ENCODE measurements at regions not wholly inside any gene's neighbourhood (a gene's known extent, or its start where the extent isn't known, plus 50 kb on each side); places are given as distances from the start of the nearest gene placed in this dataset.

DNA sequence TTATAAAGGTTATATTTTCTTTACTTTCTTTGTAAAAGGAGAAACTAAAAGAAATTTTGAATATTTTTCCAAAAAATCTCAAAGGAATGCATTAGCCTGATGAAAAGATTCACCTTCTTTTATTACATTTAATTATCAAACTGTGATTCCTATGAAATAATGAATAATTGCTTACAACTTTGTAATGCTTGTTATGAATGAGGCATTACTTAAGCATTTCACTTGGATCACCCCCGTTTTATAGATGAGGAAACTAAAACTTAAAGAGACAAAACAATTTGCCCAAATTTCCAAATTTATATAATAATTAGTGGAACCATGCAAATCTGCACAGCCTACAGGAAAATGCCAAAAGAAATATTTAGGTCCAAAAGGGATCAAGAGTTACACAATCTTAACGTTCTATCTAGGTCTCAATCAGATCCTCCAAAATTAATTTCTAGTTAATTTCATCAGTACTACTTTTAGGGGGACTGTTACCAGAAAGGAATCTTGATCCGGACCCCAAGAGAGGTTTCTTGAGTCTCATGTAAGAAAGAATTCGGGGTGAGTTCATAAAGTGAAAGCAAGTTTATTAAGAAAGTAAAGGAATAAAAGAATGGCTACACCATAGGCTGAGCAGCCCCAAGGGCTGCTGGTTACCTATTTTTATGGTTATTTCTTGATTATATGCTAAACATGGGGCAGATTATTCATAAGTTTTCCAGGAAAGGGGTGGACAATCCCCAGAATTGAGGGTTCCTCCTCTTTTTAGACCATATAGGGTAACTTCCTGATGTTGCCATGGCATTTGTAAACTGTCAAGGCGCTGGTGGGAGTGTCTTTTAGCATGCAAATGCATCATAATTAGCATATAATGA is 288.0 kb downstream of the ADGB start:
- DNase-seq (ENCODE audit: low read depth, low spot score): no peak

DNA sequence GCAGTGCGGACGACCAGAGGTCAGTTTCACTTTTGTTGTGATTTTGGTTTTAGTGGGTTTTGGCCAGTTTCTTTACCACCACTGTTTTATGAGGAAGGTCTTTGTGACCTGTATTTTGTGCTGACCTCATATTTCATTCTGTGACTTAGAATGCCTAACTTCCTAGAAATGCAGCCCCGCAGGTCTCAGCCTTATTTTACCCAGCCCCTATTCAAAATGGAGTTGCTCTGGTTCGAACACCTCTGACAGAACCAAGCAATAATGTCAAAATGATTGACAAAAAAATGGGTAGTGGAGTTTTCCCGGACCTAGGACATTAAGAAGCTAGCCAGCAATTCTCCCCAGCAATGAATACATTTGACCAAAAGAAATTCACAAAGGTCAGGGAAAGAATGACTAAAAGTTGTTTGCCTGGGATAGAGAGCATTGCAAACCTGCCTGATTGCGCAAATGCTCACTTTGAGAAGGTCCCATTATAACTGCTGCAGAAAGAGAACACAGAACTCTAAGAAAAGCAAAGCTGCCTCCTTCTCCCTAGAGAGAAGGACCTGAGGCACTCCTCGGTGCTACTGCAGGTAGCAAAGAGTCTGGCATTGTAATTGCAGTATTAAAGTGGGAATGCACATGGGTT is 288.8 kb downstream of the ADGB start:
- DNase-seq (ENCODE audit: low read depth, low spot score): no peak

DNA sequence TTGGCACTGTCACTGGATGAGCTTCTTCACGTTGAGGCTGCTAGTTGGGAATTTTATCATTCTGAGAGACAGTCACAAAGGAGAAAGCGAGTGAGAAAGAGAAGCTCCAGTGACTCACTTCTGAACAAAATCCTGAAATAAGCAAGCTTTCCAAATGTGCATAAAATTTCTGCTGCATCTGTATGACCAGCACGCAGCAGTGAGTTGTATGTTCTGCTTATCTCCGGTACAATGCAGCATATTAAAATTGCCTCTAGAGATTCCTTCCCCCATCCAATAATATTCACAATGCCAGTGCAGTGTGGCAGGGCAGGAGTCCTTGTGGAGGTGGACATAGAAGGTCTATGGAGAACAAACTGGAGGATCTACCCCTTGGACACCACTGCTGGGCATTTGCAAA is 290.5 kb downstream of the ADGB start:
- no peak for DNase-seq (ENCODE audit: low read depth, low spot score)

DNA sequence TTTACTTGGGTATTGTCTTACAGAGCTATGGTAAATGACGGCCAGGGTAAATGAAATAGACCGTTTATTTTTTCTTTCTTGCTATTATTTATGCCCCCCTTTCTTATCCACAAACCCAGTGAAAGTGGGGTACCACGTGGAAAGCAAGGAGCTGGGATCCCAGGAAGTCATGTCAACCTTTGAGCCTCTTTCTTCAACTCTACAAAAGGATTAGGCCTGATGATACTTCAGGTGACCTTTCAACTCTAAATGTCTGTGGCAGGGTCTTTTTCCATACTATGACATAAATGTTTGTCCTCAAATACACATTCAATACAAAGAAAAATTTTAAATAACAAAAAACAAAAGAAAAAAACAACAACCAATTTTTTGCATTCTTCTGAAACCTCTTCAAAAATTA is 291.4 kb downstream of the ADGB start:
- no peak for DNase-seq (ENCODE audit: low read depth, low spot score)

DNA sequence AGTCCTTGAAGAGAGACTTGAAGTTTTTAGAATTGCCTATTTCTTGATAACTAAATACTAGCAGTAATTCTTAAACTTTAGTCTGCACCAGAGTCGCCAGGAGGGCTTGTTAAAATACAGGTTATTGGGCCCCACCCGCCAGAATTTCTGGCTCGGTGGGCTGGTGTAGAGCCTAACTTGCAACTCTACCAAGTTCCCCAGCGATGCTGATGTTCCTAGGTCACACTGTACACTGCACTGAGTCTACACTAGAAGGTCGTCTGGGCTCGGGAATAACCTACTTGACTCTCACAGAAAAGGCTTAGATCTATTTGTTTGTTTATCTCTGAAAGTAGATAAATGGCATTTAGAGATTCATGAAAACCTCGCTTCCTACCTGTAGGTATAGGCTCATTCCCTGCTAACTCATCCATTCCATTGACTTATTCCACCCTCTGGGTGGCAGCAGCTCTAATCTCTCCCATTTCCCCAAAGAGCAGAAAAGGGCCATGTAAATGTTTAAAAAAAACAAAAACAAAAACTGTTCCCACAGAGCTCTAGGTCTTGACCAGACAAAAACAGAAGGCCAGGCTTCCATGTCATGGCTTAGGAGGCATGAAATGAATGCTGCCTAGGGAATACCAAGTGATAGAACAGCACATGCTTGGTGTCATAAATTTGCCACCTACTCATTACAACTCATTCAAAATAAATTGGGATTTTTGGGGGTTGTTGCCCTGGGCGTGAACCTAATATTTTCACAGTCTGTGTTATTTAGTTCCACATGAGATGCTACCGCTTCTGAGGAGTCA is 292.1 kb downstream of the ADGB start:
- DNase-seq (ENCODE audit: low read depth, low spot score): no peak

DNA sequence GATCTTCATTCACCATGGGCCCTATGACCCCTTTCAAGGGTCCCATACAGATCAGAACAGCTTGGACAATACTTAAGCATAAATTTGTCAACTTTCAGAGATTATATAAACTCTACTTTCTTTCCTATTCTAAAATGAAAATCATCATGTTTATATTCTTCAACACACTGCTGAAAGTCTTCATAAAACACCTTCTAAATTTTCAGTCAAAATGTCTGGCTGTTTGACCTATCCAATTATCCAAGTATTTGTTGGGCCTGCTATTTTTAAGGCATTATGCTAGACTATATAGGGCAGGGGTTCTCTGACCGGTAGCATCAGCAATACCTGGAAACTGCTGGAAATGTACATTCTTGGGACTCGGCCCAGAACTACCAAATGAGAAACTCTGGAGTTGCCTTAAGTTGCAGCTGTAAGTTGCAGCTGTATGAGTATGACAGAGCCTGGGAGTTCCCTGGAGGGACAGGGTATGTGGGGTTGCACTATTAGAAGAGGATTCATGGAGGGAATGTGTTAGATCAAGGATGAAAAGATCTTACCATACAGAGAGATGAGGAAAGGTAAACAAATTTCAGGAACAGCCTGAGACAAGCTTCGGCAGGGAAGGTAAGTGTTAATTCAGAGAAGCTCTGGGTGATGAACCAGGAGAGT is 293.0 kb downstream of the ADGB start:
- DNase-seq (ENCODE audit: low read depth, low spot score): no peak

DNA sequence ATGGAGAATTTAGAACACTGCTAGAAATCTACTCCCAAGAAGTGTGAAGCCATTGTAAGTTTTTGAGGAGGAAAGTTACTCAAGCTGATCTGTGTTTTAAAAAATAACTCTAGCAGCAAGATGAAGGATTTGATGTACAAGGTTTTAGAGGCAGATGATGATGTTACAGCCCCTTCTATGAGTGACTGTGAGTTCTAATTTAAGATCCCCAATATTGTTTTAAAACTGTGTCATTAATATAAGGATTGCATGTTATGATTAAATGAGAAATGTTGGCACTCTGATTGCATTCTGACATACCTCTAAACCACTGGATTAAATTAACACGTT is 293.5 kb downstream of the ADGB start:
- no peak for DNase-seq (ENCODE audit: low read depth, low spot score)

DNA sequence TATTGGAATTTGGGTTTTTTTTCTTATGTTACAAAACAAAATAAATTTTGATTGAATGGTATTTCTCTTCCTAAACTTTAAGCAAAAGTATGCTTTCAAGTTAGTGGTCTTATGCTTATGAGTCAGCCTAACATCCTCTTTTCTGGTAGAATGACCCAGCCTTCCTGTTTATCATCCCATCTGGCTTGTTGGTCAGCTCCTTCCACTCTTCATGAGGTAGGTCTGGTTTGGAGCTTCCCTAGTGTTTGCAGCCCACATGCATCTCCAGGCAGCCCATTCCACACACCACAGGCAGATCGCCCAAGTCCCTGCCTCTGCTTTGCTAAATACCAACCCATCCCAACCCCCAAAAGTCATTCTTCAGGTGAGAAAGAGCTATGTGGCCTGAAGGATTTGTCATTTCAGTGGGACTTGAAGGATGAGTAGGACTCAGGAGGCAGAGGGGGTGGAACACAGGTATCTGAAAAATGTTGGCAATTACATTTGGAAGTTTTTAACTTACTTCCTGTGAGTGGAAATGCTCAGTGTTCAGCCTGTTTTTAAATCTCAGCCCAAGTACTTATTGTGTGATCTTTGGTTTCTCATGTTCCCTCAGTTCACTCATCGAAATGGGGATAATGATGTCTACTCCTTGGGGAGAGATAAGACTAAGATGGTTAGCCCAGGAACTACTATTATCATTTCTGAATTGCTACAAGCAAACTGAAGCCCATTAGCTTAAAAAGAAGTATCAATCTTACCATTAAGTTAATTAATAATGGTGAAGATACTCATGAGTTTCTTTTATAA is 294.0 kb downstream of the ADGB start:
- no peak for DNase-seq (ENCODE audit: low read depth, low spot score)

DNA sequence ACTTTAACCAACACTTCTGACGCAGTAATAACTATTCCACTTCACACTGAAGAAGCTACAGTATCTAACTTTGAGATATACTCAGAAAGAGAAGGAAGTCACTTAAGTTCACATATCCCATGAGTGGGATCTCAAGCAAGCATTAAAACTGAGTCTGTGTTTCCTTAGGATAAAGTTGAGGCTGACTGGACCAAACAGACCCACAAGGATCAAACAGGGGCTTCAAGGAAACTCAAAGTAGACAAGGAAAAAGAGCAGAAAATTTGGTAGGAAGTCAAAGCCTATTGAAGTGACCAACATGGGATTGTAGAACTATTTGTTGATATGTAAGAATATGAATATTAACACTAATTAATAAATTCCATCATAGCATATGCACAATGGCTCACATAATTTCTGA is 294.9 kb downstream of the ADGB start:
- DNase-seq (ENCODE audit: low read depth, low spot score): no peak

DNA sequence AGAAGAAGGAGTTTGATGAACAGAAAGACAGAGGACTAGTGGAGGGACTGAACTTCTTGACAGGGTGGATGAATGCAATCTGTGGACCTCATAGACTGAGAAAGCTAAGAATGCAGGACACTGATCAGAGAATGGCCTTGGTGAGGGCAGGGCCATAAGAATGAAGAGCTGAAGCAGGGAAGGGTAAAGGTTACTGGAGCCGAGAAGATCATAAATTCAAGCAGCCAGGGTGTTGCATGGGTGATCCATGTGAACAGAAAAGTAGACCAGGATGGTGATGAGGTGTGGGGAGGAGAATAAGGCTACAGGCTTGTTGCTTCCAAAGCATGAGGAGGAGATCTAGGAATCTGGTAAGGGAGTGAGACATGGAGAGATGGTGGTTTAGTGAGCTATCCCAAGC is 295.9 kb downstream of the ADGB start:
- no peak for DNase-seq (ENCODE audit: low read depth, low spot score)

DNA sequence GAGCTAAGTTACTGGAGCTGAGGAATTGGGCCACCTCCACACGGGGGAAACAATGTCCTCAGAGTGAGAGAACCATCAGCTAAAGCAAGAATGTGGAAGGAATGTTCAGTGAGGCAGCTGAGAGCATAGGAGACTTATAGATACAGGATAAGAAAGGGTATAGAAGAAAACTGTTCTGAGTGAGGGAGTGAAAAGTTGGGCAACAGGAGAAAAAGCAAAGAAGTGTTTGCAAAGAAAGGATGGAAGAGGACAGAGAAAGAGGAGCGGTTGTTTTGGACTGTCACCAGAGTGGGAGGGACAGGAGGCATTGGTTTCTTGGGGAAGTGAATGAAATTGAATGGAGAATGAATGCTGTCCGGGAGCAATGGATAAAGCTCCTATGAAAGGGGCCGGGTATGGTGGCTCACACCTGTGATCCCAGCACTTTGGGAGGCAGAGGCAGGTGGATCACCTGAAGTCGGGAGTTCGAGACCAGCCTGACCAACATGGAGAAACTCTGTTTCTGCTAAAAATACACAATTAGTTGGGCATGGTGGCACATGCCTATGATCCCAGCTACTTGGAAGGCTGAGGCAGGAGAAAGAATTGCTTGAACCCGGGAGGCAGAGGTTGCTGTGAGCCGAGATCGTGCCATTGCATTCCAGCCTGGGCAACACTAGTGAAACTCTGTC is 296.5 kb downstream of the ADGB start:
- no peak for DNase-seq (ENCODE audit: low read depth, low spot score)

DNA sequence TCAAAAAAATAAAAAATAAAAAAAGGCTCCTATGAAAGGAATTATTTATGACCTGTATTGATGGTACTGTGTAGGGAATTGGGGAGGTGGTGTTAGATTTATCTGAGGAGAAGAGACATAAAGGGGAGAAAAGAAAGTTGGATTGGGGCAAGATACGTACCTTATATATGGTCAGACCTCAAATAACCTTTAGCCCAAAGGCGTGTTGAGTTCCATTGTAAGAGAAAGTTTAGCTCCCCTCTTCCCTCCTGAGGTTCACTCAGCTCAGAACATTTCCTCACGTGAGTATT is 296.9 kb downstream of the ADGB start:
- DNase-seq (ENCODE audit: low read depth, low spot score): no peak

DNA sequence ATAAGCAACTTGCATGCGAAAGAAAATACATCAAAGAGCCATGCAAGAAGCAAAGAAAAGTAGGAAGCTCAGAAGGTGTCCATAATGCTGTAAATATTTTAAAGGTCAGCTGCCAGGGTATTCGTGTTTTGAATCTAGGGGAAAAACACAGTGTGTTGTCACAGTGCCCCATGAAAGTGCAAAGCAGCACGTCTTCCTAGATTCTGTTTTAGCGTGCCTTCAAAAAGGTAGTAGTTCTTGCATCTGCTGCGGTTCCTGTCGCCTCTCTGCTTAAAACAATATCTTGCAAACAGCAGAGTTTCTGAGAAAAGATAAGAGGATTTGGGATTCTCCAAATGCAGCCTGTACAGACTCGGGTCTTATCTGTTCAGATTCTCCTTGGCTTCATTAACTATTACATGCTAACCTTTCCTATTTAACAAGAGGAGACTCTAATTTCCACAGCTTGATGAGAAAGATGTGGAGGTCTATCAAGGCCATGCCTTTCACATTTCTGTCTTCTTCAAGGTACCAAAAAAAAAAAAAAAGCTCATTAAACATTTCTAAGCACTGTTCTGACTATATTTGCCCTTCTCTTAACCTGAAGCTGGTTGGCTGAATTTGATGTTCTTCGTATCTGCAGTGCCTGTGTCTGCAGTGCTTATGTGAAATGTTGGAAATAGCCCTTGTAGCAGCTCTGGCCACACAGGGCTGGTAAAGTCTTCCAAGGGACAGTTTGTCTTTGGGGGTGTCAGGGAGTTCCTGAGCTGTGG is 297.5 kb downstream of the ADGB start:
- no peak for DNase-seq (ENCODE audit: low read depth, low spot score)

DNA sequence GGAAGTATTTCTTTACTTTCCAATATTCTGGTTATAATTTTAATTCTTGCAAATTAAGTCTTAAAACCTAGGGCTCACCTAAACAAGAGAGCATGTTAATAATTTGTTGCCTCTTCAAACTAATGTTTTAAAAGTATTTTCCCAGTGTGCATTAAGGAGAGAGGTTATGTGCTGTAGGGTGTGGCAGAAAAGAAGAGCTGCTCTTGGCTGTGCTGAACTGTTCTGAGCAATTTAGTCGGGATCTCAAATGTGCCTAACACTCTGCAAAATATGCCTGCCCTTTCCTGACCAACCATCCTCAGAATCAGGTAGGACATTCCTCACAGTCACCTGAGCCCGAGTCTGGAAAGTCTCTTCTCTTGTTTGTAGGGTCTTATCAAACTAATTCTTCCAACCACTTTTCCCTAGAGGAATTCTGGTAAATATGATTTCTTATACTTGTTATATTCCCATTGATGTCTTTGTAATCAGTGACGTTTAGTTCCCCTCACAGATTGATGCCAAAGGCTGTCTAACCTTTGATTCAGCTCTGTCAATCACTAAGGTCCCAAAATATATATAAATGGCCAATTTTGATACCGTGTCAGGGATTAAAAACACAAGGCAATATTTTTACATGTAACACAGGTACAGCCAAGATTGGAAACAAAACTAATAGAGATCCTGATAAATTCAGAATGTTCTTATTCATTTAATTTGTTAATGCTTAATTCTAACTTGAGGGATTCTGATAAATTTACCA is 298.4 kb downstream of the ADGB start:
- no peak for DNase-seq (ENCODE audit: low read depth, low spot score)

DNA sequence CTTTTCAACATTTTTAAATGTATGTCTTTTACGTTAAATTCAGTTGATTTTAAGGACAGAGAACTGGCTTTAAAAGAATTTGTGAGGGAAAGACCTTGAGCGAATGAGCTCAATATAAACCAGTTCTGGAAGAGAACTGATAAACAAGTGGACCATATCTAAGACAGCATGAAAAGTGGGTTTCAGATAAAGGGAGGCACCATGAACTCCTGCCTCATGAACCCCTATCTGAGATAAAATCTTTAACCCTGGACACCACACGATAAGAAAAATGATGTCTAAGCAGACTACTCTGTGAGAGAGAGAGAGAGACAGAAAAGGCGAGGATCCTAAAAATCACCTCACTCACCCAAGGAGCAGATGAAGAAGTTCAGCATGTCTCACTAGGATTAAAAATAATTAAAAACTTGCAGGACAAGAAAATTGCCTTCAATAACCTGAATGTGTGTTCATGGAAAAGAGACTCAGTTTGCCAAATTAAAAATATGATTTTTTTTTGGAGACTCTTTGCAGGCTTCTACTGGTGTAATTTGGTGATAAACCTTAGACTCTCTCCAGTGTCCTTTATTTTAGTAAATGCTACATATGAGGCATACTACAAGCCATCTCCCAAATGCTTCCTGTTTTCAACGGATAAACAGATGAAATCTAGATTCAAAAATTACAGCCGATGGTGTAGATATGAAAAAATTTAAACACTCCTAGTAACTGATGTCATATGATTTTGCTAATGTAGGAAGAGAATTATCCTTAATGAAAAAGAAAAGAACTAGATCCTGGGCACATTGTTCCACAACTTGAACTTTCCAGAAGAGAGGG is 299.5 kb downstream of the ADGB start:
- no peak for DNase-seq (ENCODE audit: low read depth, low spot score)

DNA sequence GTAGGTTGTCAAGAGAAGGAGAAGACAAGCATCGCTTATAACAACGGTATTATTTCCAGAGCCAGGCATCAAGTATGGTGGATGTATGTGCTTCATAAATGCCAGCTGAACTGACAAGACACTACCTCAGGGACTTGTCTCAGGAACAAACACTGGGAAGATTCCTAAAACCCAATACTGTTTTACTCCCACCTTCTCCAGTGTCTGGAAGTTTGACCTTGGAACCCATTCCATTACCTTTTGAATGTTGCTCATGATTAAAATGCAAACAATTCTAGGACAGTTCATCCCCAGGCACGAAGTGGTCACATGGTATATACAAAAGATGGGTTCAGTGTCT is 300.1 kb downstream of the ADGB start:
- no peak for DNase-seq (ENCODE audit: low read depth, low spot score)

DNA sequence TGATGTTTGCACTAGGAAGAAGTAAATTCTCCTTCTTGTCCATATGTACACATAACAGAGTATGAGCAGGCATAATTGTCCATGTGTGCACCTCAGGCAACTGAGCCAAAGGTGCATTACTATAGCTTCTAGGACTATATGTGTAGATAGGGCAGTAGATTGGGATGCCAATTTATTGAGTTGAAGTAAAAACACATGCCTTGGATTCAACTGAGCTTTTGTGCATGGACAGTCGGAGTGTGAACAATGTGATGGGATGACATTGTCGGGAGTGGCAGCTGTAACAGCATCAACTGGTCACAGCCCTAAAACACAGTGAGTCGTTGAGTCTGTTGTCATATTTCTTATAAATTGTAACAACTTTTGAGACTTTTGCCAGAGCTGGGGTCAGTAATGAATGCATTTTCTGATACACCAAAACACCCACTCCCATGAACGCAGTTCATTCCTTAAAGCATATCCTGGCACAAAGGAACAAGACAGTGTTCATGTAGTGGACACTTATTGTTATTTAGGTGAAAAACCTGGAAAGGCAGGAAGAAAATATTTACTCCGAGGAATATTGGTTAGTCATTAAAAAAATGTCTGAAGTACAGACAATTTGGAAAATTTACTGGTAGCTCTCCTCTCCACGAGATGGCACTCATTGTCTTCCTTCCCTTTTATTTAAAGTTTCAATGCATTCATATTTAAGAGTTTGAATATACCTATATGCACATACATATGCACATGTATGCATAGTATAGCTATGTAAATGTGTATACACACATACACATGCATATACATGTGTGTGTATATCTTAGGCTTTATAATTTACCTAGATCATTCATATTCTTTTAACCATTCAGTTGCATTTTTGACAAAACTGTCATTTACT is 302.0 kb upstream of the STXBP5 start:
- DNase-seq (ENCODE audit: low read depth, low spot score): no peak

DNA sequence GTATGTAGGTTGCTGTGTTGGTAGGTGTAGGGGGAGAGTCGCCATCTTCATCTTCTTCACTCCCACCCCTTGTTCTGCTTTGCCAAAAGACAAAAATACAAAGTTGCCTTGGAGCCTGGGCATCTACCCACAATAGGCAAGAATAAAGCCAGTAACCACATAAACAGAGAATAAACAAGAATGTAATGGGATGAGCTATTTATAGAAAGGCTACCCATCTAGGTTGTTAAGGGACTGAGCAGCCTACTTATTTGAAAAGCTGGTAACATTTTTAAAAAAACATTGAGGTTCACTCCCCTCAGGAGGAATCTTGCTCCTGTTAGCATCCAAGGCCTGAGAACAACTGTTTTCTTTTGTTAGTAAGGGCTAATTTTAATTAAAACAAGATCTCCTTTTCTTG is 301.4 kb upstream of the STXBP5 start:
- DNase-seq (ENCODE audit: low read depth, low spot score): no peak

All from smooth muscle cell of the brain vasculature (primary cell).